ENCODE measurements at regions not wholly inside any gene's neighbourhood (a gene's known extent, or its start where the extent isn't known, plus 50 kb on each side); places are given as distances from the start of the nearest gene placed in this dataset.

DNA sequence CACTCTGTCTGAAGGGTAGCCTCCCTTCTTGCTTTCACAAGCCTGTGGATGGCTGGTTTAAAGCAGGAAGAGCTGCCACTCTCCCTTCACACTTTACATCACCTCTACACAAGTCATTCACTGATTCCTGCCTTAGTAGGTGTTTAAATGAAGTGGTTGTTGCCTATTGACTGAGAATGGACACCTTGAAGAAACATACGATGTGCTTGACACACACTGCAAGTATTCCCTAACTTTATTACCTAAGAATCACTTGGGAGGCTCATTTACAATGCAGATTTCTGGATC is 230.5 kb downstream of the PIK3R1 start:
- Histone ChIP-seq H4K20me1 (ENCODE audit: insufficient read depth) (no peaks in the 10 kb centered on the region), H3K9me2 (no peaks in the 10 kb centered on the region), H3F3A (replicated peaks; ENCODE audit: insufficient read depth) (no peaks in the 10 kb centered on the region), H3K79me2 (ENCODE audit: insufficient read depth) (no peaks in the 10 kb centered on the region), H3K36me3 (replicated peaks in 1 of 2; ENCODE audit: control insufficient read depth in 1 of 2, insufficient read depth in 2 of 2, low read length in 1 of 2) (no peaks in the 10 kb centered on the region), H3K9ac (no peak overlapping the region), H2AFZ (ENCODE audit: low read depth) (no peak overlapping the region), H3K4me1 (ENCODE audit: control insufficient read depth in 1 of 2, insufficient read depth in 2 of 2, low read depth in 1 of 2, low read length in 1 of 2) (peaks cover 0 to 7% of the 10 kb centered on the region in 2 experiments; a peak in 2 of 4 replicates), H3K27ac (ENCODE audit: low read depth in 2 of 2, low read length in 1 of 2) (no peak overlapping the region), H3K27me3 (ENCODE audit: insufficient read depth) (no peaks in the 10 kb centered on the region), H3K4me3 (ENCODE audit: low read depth in 2 of 2, low read length in 1 of 2) (no peak overlapping the region), H3K9me3 (no peaks in the 10 kb centered on the region), H3K4me2 (no peak overlapping the region)
- POLR2A ChIA-PET, result no interaction called here
- CTCF ChIA-PET, result no interaction called here
- DNase-seq, result no peak
- TF ChIP-seq CHD2 (IDR thresholded peaks at IDR 0.05; ENCODE audit: low read length, partially characterized antibody) (no peak), RCOR1 (IDR thresholded peaks at IDR 0.05; ENCODE audit: low read length) (no peak), GATA2 (CRISPR knock-in tag; IDR thresholded peaks at IDR 0.05) (no peak)
- 76% methylated on average over 1 of the region's 1 CpG for WGBS (ENCODE audit: low lambda C conversion rate)

DNA sequence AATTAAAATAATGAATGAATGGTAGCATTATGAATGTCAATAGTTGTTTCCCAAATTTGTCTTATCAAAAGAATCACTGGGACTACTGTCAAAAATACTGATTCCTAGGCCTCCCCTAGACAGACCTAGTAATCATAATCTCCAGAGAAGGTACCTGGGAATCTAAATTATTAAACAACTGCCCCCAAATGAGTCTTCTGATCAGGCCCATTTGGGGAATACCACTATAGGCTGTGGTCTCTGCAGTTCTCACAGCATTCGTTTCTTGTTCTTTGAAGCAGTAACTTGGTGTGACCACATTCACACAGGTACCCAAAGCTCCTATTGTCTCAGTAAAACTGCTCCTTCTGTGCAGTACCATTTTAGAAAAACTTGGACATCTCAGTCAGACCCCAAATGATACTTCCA is 230.9 kb downstream of the PIK3R1 start:
- no peaks in the 10 kb centered on the region for H4K20me1 ChIP-seq (ENCODE audit: insufficient read depth)
- peaks cover 0 to 7% of the 10 kb centered on the region in 2 experiments; a peak in 2 of 4 replicates for H3K4me1 ChIP-seq (ENCODE audit: control insufficient read depth in 1 of 2, insufficient read depth in 2 of 2, low read depth in 1 of 2, low read length in 1 of 2)
- no peak overlapping the region for H2AFZ ChIP-seq (ENCODE audit: low read depth)
- WGBS (ENCODE audit: low lambda C conversion rate), result 60% methylated on average over 1 of the region's 1 CpG
- TF ChIP-seq NRF1 (IDR thresholded peaks at IDR 0.05; ENCODE audit: low read depth, low read length), result no peak
- TF ChIP-seq GATA2 (CRISPR knock-in tag; IDR thresholded peaks at IDR 0.05), result no peak
- TF ChIP-seq, protein P1, sequence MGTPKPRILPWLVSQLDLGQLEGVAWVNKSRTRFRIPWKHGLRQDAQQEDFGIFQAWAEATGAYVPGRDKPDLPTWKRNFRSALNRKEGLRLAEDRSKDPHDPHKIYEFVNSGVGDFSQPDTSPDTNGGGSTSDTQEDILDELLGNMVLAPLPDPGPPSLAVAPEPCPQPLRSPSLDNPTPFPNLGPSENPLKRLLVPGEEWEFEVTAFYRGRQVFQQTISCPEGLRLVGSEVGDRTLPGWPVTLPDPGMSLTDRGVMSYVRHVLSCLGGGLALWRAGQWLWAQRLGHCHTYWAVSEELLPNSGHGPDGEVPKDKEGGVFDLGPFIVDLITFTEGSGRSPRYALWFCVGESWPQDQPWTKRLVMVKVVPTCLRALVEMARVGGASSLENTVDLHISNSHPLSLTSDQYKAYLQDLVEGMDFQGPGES (IDR thresholded peaks at IDR 0.05; ENCODE audit: low read depth, low read length), result no peak
- TF ChIP-seq TEAD4 (IDR thresholded peaks at IDR 0.05; ENCODE audit: borderline replicate concordance, insufficient read depth), result no peak
- TF ChIP-seq, protein P2, sequence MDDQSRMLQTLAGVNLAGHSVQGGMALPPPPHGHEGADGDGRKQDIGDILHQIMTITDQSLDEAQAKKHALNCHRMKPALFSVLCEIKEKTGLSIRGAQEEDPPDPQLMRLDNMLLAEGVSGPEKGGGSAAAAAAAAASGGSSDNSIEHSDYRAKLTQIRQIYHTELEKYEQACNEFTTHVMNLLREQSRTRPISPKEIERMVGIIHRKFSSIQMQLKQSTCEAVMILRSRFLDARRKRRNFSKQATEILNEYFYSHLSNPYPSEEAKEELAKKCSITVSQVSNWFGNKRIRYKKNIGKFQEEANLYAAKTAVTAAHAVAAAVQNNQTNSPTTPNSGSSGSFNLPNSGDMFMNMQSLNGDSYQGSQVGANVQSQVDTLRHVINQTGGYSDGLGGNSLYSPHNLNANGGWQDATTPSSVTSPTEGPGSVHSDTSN (IDR thresholded peaks at IDR 0.05), result no peak
- no peak for TF ChIP-seq NFIC (IDR thresholded peaks at IDR 0.05; ENCODE audit: borderline replicate concordance)
- no peak for TF ChIP-seq FOXM1 (IDR thresholded peaks at IDR 0.05; ENCODE audit: low read depth)
- no peak for TF ChIP-seq MEF2A (IDR thresholded peaks at IDR 0.05; ENCODE audit: borderline replicate concordance, low read depth)
- TF ChIP-seq EZH2phosphoT487 (IDR thresholded peaks at IDR 0.05; ENCODE audit: borderline replicate concordance, low read depth), result no peak
- no peak for TF ChIP-seq FOXJ3 (CRISPR knock-in tag; IDR thresholded peaks at IDR 0.05)
- TF ChIP-seq GABPA (IDR thresholded peaks at IDR 0.05; ENCODE audit: low read depth), result no peak
- TF ChIP-seq, protein P3, sequence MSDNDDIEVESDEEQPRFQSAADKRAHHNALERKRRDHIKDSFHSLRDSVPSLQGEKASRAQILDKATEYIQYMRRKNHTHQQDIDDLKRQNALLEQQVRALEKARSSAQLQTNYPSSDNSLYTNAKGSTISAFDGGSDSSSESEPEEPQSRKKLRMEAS (IDR thresholded peaks at IDR 0.05; ENCODE audit: low read depth), result no peak
- no peak for TF ChIP-seq SIN3A (IDR thresholded peaks at IDR 0.05; ENCODE audit: borderline replicate concordance, low read depth, low read length)
- TF ChIP-seq FOSL2 (IDR thresholded peaks at IDR 0.05; ENCODE audit: borderline replicate concordance, low read depth), result no peak
- no peak for TF ChIP-seq RFX5 (IDR thresholded peaks at IDR 0.05; ENCODE audit: low read length)
- TF ChIP-seq JUND (IDR thresholded peaks at IDR 0.05), result no peak
- no peak for TF ChIP-seq TAF1 (IDR thresholded peaks at IDR 0.05; ENCODE audit: borderline replicate concordance, low read depth, low read length)
- no peak for TF ChIP-seq RAD21 (IDR thresholded peaks at IDR 0.05; ENCODE audit: low read length)
- no peak overlapping the region for H3K4me3 ChIP-seq (ENCODE audit: low read depth in 2 of 2, low read length in 1 of 2)
- no peaks in the 10 kb centered on the region for H3K9me2 ChIP-seq
- H3K4me2 ChIP-seq, result no peak overlapping the region
- H3K27ac ChIP-seq (ENCODE audit: low read depth in 2 of 2, low read length in 1 of 2), result no peak overlapping the region
- POLR2A ChIA-PET, result no interaction called here
- no peak overlapping the region for H3K9ac ChIP-seq
- no peaks in the 10 kb centered on the region for H3K79me2 ChIP-seq (ENCODE audit: insufficient read depth)
- no peaks in the 10 kb centered on the region for H3K36me3 ChIP-seq (replicated peaks in 1 of 2; ENCODE audit: control insufficient read depth in 1 of 2, insufficient read depth in 2 of 2, low read length in 1 of 2)
- H3K9me3 ChIP-seq, result no peaks in the 10 kb centered on the region
- DNase-seq, result no peak
- CTCF ChIA-PET, result no interaction called here
- no peaks in the 10 kb centered on the region for H3F3A ChIP-seq (replicated peaks; ENCODE audit: insufficient read depth)
- no peaks in the 10 kb centered on the region for H3K27me3 ChIP-seq (ENCODE audit: insufficient read depth)
